WTC11 (cell line): ENCODE measurements at regions not wholly inside any gene's neighbourhood (a gene's known extent, or its start where the extent isn't known, plus 50 kb on each side); places are given as distances from the start of the nearest gene placed in this dataset.

Experiments used
- CREB1 ChIP-seq: sonication (generic); formaldehyde crosslinking; IDR thresholded peaks from 2 replicates; pipeline ENCODE4 v1.8.0; 2023; ENCODE audit warnings: mild to moderate bottlenecking, missing genetic modification reagents
- ZNF121 ChIP-seq: sonication (generic); formaldehyde crosslinking; IDR thresholded peaks from 2 replicates; pipeline ENCODE4 v1.8.0; 2023; ENCODE audit warnings: missing genetic modification reagents
- ZNF138 ChIP-seq: sonication (generic); formaldehyde crosslinking; conservative IDR thresholded peaks from 2 replicates; pipeline ENCODE4 v1.8.1; 2022; ENCODE audit warnings: mild to moderate bottlenecking, moderate library complexity, missing genetic modification reagents
- TF ChIP-seq, protein P1 (sequence below): fragments of 200-600 bp; IDR thresholded peaks from 2 replicates; pipeline ENCODE4 v1.8.0; 2022; ENCODE audit warnings: antibody characterized with exemption
- TF ChIP-seq, protein P2 (sequence below): sonication (generic); formaldehyde crosslinking; IDR thresholded peaks from 2 replicates; pipeline ENCODE4 v1.8.1; 2022; ENCODE audit warnings: missing genetic modification reagents, borderline replicate concordance
- TF ChIP-seq, protein P3 (sequence below): sonication (generic); formaldehyde crosslinking; IDR thresholded peaks from 2 replicates; pipeline ENCODE4 v1.8.0; 2022; ENCODE audit warnings: mild to moderate bottlenecking, missing genetic modification reagents
- TF ChIP-seq, protein P4 (sequence below): sonication (generic); formaldehyde crosslinking; IDR thresholded peaks from 2 replicates; pipeline ENCODE4 v1.8.0; 2022; ENCODE audit warnings: mild to moderate bottlenecking, missing genetic modification reagents

DNA sequence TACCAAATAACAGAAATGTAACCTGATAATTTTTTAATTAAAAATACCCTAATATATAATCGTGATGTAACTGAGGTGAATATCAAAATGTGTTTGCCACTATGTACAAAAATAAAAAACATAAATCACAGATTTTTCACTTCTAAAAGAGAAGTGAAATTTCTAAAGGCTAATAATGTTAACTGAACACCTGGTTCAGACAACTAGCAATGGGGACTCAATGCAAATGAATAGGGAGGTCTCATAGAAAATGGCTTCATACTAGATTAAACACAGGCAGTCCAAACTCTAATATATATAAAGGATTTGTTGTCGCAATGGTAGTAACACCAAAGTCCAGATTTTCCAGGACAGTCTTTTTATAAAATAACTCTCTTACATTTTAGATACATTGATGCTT, 365.4 kb upstream of the ATP2B1 start:
- TF ChIP-seq, protein P1, sequence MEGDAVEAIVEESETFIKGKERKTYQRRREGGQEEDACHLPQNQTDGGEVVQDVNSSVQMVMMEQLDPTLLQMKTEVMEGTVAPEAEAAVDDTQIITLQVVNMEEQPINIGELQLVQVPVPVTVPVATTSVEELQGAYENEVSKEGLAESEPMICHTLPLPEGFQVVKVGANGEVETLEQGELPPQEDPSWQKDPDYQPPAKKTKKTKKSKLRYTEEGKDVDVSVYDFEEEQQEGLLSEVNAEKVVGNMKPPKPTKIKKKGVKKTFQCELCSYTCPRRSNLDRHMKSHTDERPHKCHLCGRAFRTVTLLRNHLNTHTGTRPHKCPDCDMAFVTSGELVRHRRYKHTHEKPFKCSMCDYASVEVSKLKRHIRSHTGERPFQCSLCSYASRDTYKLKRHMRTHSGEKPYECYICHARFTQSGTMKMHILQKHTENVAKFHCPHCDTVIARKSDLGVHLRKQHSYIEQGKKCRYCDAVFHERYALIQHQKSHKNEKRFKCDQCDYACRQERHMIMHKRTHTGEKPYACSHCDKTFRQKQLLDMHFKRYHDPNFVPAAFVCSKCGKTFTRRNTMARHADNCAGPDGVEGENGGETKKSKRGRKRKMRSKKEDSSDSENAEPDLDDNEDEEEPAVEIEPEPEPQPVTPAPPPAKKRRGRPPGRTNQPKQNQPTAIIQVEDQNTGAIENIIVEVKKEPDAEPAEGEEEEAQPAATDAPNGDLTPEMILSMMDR: no peak
- TF ChIP-seq ZNF121 (CRISPR knock-in tag) (no peak), CREB1 (CRISPR knock-in tag) (no peak), ZNF138 (no peak)
- TF ChIP-seq, protein P2, sequence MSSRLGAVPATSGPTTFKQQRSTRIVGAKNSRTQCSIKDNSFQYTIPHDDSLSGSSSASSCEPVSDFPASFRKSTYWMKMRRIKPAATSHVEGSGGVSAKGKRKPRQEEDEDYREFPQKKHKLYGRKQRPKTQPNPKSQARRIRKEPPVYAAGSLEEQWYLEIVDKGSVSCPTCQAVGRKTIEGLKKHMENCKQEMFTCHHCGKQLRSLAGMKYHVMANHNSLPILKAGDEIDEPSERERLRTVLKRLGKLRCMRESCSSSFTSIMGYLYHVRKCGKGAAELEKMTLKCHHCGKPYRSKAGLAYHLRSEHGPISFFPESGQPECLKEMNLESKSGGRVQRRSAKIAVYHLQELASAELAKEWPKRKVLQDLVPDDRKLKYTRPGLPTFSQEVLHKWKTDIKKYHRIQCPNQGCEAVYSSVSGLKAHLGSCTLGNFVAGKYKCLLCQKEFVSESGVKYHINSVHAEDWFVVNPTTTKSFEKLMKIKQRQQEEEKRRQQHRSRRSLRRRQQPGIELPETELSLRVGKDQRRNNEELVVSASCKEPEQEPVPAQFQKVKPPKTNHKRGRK: no peak
- TF ChIP-seq, protein P3, sequence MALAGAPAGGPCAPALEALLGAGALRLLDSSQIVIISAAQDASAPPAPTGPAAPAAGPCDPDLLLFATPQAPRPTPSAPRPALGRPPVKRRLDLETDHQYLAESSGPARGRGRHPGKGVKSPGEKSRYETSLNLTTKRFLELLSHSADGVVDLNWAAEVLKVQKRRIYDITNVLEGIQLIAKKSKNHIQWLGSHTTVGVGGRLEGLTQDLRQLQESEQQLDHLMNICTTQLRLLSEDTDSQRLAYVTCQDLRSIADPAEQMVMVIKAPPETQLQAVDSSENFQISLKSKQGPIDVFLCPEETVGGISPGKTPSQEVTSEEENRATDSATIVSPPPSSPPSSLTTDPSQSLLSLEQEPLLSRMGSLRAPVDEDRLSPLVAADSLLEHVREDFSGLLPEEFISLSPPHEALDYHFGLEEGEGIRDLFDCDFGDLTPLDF: no peak
- TF ChIP-seq, protein P4, sequence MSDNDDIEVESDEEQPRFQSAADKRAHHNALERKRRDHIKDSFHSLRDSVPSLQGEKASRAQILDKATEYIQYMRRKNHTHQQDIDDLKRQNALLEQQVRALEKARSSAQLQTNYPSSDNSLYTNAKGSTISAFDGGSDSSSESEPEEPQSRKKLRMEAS (CRISPR knock-in tag): no peak
